ENCODE measurements at regions not wholly inside any gene's neighbourhood (a gene's known extent, or its start where the extent isn't known, plus 50 kb on each side); places are given as distances from the start of the nearest gene placed in this dataset.

- no peak for TF ChIP-seq SIN3A (IDR thresholded peaks at IDR 0.05; ENCODE audit: low read depth)
- no peak for TF ChIP-seq CTCF (IDR thresholded peaks at IDR 0.05 in 2 of 3, conservative IDR thresholded peaks at IDR 0.05 in 1 of 3; ENCODE audit: borderline replicate concordance in 1 of 3, insufficient read depth in 1 of 3, low read depth in 2 of 3, low read length in 2 of 3)
- no peak for TF ChIP-seq RAD21 (IDR thresholded peaks at IDR 0.05; ENCODE audit: low read depth)
- TF ChIP-seq POLR2A (IDR thresholded peaks at IDR 0.05; ENCODE audit: borderline replicate concordance, extremely low read depth, insufficient read depth, insufficient read length): no peak
- no peak for TF ChIP-seq CEBPB (IDR thresholded peaks at IDR 0.05; ENCODE audit: low read depth)
- TF ChIP-seq EZH2phosphoT487 (IDR thresholded peaks at IDR 0.05; ENCODE audit: borderline replicate concordance): no peak
- TF ChIP-seq YY1 (IDR thresholded peaks at IDR 0.05; ENCODE audit: extremely low read depth, insufficient replicate concordance, low read depth, low read length): no peak
- no peak for TF ChIP-seq ZNF274 (IDR thresholded peaks at IDR 0.05; ENCODE audit: low read depth, low read length)
- no peak for TF ChIP-seq ZBTB33 (IDR thresholded peaks at IDR 0.05; ENCODE audit: extremely low read depth, insufficient replicate concordance, low read length)
- no peak for TF ChIP-seq SP1 (IDR thresholded peaks at IDR 0.05; ENCODE audit: low read depth)
- no peak for TF ChIP-seq MAX (IDR thresholded peaks at IDR 0.05)
- no peak for TF ChIP-seq REST (IDR thresholded peaks at IDR 0.05; ENCODE audit: low read depth)
- TF ChIP-seq POLR2AphosphoS5 (IDR thresholded peaks at IDR 0.05; ENCODE audit: low read depth, low read length): no peak
- no peak for TF ChIP-seq JUND (IDR thresholded peaks at IDR 0.05)
Observed at GRCh38 chrX:141341743-141342142, 99.4 kb upstream of the SPANXC start.
